ENCODE measurements at regions not wholly inside any gene's neighbourhood (a gene's known extent, or its start where the extent isn't known, plus 50 kb on each side); places are given as distances from the start of the nearest gene placed in this dataset.

DNA sequence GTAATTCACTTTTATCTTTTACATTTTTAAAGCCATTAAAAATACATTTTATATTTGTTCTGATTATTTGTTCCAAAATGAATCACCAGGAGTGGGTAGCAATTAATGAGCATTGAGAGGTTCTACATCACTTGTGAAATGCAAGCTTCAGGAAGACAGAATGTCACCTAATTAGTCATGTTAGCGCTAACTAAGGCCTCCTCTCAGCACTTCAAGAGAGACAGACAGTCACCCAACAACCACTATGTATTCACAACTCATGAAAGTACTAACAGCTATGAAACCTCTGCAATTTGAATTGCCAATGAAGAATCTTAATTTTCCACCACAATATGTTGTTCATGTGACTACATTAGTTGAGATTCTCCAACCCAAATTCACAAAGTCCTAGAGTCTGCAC is 611.0 kb downstream of the KCNJ3 start:
- TF ChIP-seq, protein P1, sequence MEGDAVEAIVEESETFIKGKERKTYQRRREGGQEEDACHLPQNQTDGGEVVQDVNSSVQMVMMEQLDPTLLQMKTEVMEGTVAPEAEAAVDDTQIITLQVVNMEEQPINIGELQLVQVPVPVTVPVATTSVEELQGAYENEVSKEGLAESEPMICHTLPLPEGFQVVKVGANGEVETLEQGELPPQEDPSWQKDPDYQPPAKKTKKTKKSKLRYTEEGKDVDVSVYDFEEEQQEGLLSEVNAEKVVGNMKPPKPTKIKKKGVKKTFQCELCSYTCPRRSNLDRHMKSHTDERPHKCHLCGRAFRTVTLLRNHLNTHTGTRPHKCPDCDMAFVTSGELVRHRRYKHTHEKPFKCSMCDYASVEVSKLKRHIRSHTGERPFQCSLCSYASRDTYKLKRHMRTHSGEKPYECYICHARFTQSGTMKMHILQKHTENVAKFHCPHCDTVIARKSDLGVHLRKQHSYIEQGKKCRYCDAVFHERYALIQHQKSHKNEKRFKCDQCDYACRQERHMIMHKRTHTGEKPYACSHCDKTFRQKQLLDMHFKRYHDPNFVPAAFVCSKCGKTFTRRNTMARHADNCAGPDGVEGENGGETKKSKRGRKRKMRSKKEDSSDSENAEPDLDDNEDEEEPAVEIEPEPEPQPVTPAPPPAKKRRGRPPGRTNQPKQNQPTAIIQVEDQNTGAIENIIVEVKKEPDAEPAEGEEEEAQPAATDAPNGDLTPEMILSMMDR (IDR thresholded peaks at IDR 0.05): no peak
- TF ChIP-seq EP300 (IDR thresholded peaks at IDR 0.05) (no peak), POLR2A (IDR thresholded peaks at IDR 0.05) (no peak)

Measured in gastroesophageal sphincter (tissue), 3 donors.